ENCODE measurements at regions not wholly inside any gene's neighbourhood (a gene's known extent, or its start where the extent isn't known, plus 50 kb on each side); places are given as distances from the start of the nearest gene placed in this dataset.
A peak's percentile ranks its signal among the peaks of the same experiment; 100 is the strongest.

- Mint-ChIP-seq H3K4me3 (no peak overlapping the region), H3K4me1 (peaks cover 10% of the 10 kb centered on the region), H3K27me3 (ENCODE audit: low read depth, poor library complexity) (peaks cover 2% of the 10 kb centered on the region), H3K36me3 (ENCODE audit: low read depth) (peaks cover 3% of the 10 kb centered on the region), H3K9me3 (peaks cover 3% of the 10 kb centered on the region), H3K27ac (no peak overlapping the region)
- TF ChIP-seq CTCF (IDR thresholded peaks at IDR 0.05), result peak; percentile 22
- DNase-seq, result no peak
Measured at GRCh38 chr7:15889507-15889906, 203.0 kb upstream of the MEOX2 start.

- DNase-seq, result no peak
- no peaks in the 10 kb centered on the region for H3K36me3 Mint-ChIP-seq (ENCODE audit: low read depth)
- TF ChIP-seq CTCF (IDR thresholded peaks at IDR 0.05), result no peak
- H3K4me1 Mint-ChIP-seq, result peaks cover 10% of the 10 kb centered on the region
- no peak overlapping the region for H3K4me3 Mint-ChIP-seq
- no peak overlapping the region for H3K27ac Mint-ChIP-seq
- H3K27me3 Mint-ChIP-seq (ENCODE audit: low read depth, poor library complexity), result peaks cover 2% of the 10 kb centered on the region
- H3K9me3 Mint-ChIP-seq, result no peaks in the 10 kb centered on the region
Measured at GRCh38 chr7:15888090-15888489, 201.6 kb upstream of the MEOX2 start.

- H3K27me3 Mint-ChIP-seq (ENCODE audit: low read depth, poor library complexity), result peaks cover 2% of the 10 kb centered on the region
- no peaks in the 10 kb centered on the region for H3K36me3 Mint-ChIP-seq (ENCODE audit: low read depth)
- DNase-seq, result no peak
- H3K4me3 Mint-ChIP-seq, result no peak overlapping the region
- no peak overlapping the region for H3K27ac Mint-ChIP-seq
- no peak for TF ChIP-seq CTCF (IDR thresholded peaks at IDR 0.05)
- H3K4me1 Mint-ChIP-seq, result peaks cover 10% of the 10 kb centered on the region
- peaks cover 12% of the 10 kb centered on the region for H3K9me3 Mint-ChIP-seq
Measured at GRCh38 chr7:15886626-15887025, 200.1 kb upstream of the MEOX2 start.

- TF ChIP-seq CTCF (IDR thresholded peaks at IDR 0.05), result no peak
Measured at GRCh38 chr7:15885678-15886077, 199.2 kb upstream of the MEOX2 start.

GRCh38 chr7:15874774-15875173 is 188.3 kb upstream of the MEOX2 start:
- no peak for TF ChIP-seq CTCF (IDR thresholded peaks at IDR 0.05)
- no peak for DNase-seq
- peaks cover 3% of the 10 kb centered on the region for H3K9me3 Mint-ChIP-seq
- H3K27me3 Mint-ChIP-seq (ENCODE audit: low read depth, poor library complexity), result no peaks in the 10 kb centered on the region
- H3K4me3 Mint-ChIP-seq, result no peak overlapping the region
- H3K4me1 Mint-ChIP-seq, result peaks cover 7% of the 10 kb centered on the region
- peak overlapping the region; percentile 42 for H3K27ac Mint-ChIP-seq
- H3K36me3 Mint-ChIP-seq (ENCODE audit: low read depth), result no peaks in the 10 kb centered on the region

More at GRCh38 chr7:15885678-15886077, 199.2 kb upstream of the MEOX2 start:
- Mint-ChIP-seq H3K9me3 (peaks cover 21% of the 10 kb centered on the region), H3K4me1 (peaks cover 10% of the 10 kb centered on the region), H3K4me3 (no peak overlapping the region), H3K36me3 (ENCODE audit: low read depth) (no peaks in the 10 kb centered on the region), H3K27ac (no peak overlapping the region), H3K27me3 (ENCODE audit: low read depth, poor library complexity) (peaks cover 2% of the 10 kb centered on the region)
- no peak for DNase-seq

- Mint-ChIP-seq H3K36me3 (ENCODE audit: low read depth) (no peaks in the 10 kb centered on the region), H3K4me3 (no peak overlapping the region), H3K27ac (no peak overlapping the region), H3K27me3 (ENCODE audit: low read depth, poor library complexity) (no peaks in the 10 kb centered on the region), H3K4me1 (peaks cover 4% of the 10 kb centered on the region), H3K9me3 (no peaks in the 10 kb centered on the region)
- TF ChIP-seq CTCF (IDR thresholded peaks at IDR 0.05), result no peak
- no peak for DNase-seq
Measured at GRCh38 chr7:15870347-15870746, 183.9 kb upstream of the MEOX2 start.
